ENCODE measurements at regions not wholly inside any gene's neighbourhood (a gene's known extent, or its start where the extent isn't known, plus 50 kb on each side); places are given as distances from the start of the nearest gene placed in this dataset.
A peak's percentile ranks its signal among the peaks of the same experiment; 100 is the strongest.

- TF ChIP-seq CTCF (conservative IDR thresholded peaks at IDR 0.05; ENCODE audit: low read depth), result no peak
- CTCF ChIA-PET, result interaction anchor here (0.5 to 2.0 kb wide), 15 partner anchors 10 to 917 kb away, joined by 3 to 10 read pairs (median 3); no protein-coding TSS in a partner anchor
- DNase-seq (ENCODE audit: low spot score), result no peak
- no peak overlapping the region for H3K27ac ChIP-seq
- POLR2A ChIA-PET (ENCODE audit: low non-redundant PET), result no interaction called here
Measured at GRCh38 chr5:61816585-61817450, 484.8 kb downstream of the ZSWIM6 start.

GRCh38 chr5:61817472-61818326 is 485.6 kb downstream of the ZSWIM6 start:
- no peak overlapping the region for H3K27ac ChIP-seq
- ChIA-PET CTCF (interaction anchor here (0.5 to 2.0 kb wide), 22 partner anchors 8 to 1082 kb away, joined by 3 to 10 read pairs (median 3); no protein-coding TSS in a partner anchor), POLR2A (ENCODE audit: low non-redundant PET) (no interaction called here)
- peak; percentile 86 for TF ChIP-seq CTCF (conservative IDR thresholded peaks at IDR 0.05; ENCODE audit: low read depth)
- DNase-seq (ENCODE audit: low spot score), result peak; percentile 63

- ChIA-PET CTCF (interaction anchor here (0.5 to 0.7 kb wide), 2 partner anchors 93 to 323 kb away, joined by 3 read pairs; no protein-coding TSS in a partner anchor), POLR2A (ENCODE audit: low non-redundant PET) (no interaction called here)
- DNase-seq (ENCODE audit: low spot score), result no peak
- no peak overlapping the region for H3K27ac ChIP-seq
- TF ChIP-seq CTCF (conservative IDR thresholded peaks at IDR 0.05; ENCODE audit: low read depth), result no peak
Measured at GRCh38 chr5:61820836-61821235, 485.2 kb upstream of the KIF2A start.

GRCh38 chr5:61821561-61821960 is 484.4 kb upstream of the KIF2A start:
- H3K27ac ChIP-seq, result no peak overlapping the region
- DNase-seq (ENCODE audit: low spot score), result no peak
- TF ChIP-seq CTCF (conservative IDR thresholded peaks at IDR 0.05; ENCODE audit: low read depth), result no peak
- CTCF ChIA-PET, result interaction anchor here (0.6 to 1.0 kb wide), 3 partner anchors 10 to 769 kb away, joined by 3 to 4 read pairs (median 3); no protein-coding TSS in a partner anchor
- POLR2A ChIA-PET (ENCODE audit: low non-redundant PET), result no interaction called here

GRCh38 chr5:61822584-61822983 is 483.4 kb upstream of the KIF2A start:
- no peak for TF ChIP-seq CTCF (conservative IDR thresholded peaks at IDR 0.05; ENCODE audit: low read depth)
- no peak overlapping the region for H3K27ac ChIP-seq
- no peak for DNase-seq (ENCODE audit: low spot score)
- POLR2A ChIA-PET (ENCODE audit: low non-redundant PET), result no interaction called here
- CTCF ChIA-PET, result interaction anchor here (0.7 kb wide), 1 partner anchor 700 kb away, joined by 3 read pairs; no protein-coding TSS in a partner anchor

GRCh38 chr5:61823065-61823464 is 482.9 kb upstream of the KIF2A start:
- POLR2A ChIA-PET (ENCODE audit: low non-redundant PET), result no interaction called here
- CTCF ChIA-PET, result no interaction called here
- no peak for TF ChIP-seq CTCF (conservative IDR thresholded peaks at IDR 0.05; ENCODE audit: low read depth)
- no peak overlapping the region for H3K27ac ChIP-seq
- no peak for DNase-seq (ENCODE audit: low spot score)
